Bronchial epithelial cell (primary cell): ENCODE measurements at regions not wholly inside any gene's neighbourhood (a gene's known extent, or its start where the extent isn't known, plus 50 kb on each side); places are given as distances from the start of the nearest gene placed in this dataset.
A peak's percentile ranks its signal among the peaks of the same experiment; 100 is the strongest.
"Not testable (repeated sequence)": the region's sequence is repeated elsewhere in the genome, so short reads cannot be mapped to it uniquely, and the experiment has no call there.

Source experiments
- DNase-seq: peaks from one replicate; pipeline ENCODE4 v3.0.0-alpha.2; 2010; ENCODE audit warnings: low read depth
- FAIRE-seq: peaks from 2 replicates; lab custom pipeline; 2011; peaks lifted over from hg19 to GRCh38; lab: Jason Lieb, UNC
- H3K27me3 ChIP-seq: 2 replicates; pipeline ENCODE4 v1.5.1; 2011; ENCODE audit warnings: low read length; ENCODE audit not compliant: control insufficient read depth, insufficient read depth
- H3K36me3 ChIP-seq: 2 replicates; pipeline ENCODE4 v1.5.1; 2011; ENCODE audit warnings: low read length; ENCODE audit not compliant: control insufficient read depth, insufficient read depth
- H3K4me3 ChIP-seq: 2 replicates; pipeline ENCODE4 v1.5.1; 2011; ENCODE audit warnings: mild to moderate bottlenecking, low read depth, low read length, control low read depth
- CTCF ChIP-seq: IDR thresholded peaks from 2 replicates; pipeline ENCODE4 v1.5.1; 2011; ENCODE audit warnings: mild to moderate bottlenecking, moderate library complexity, low read length, control low read depth, inconsistent platforms; ENCODE audit not compliant: insufficient read depth, severe bottlenecking

GRCh38 chr6:113684382-113684901, 172.7 kb upstream of the MARCKS start:
- DNase-seq (peak; percentile 96), FAIRE-seq (no peak)
- Histone ChIP-seq H3K4me3 (no peak overlapping the region), H3K27me3 (no peaks in the 10 kb centered on the region), H3K36me3 (no peaks in the 10 kb centered on the region)
- no peak for TF ChIP-seq CTCF

GRCh38 chr6:113686049-113686448, 171.1 kb upstream of the MARCKS start:
- Histone ChIP-seq H3K4me3 (no peak overlapping the region), H3K36me3 (no peaks in the 10 kb centered on the region), H3K27me3 (no peaks in the 10 kb centered on the region)
- no peak for FAIRE-seq
- DNase-seq = no peak
- no peak for TF ChIP-seq CTCF

GRCh38 chr6:113689620-113690019, 167.5 kb upstream of the MARCKS start:
- not testable (repeated sequence) for H3K27me3 ChIP-seq, H3K4me3 ChIP-seq, FAIRE-seq, H3K36me3 ChIP-seq
- peak; percentile 56 for DNase-seq
- TF ChIP-seq CTCF = peak; percentile 43

GRCh38 chr6:113690281-113691259, 166.6 kb upstream of the MARCKS start:
- no peak overlapping the region for H3K4me3 ChIP-seq
- H3K27me3 ChIP-seq = no peaks in the 10 kb centered on the region
- DNase-seq (peak; percentile 96), FAIRE-seq (no peak)
- TF ChIP-seq CTCF = no peak
- no peaks in the 10 kb centered on the region for H3K36me3 ChIP-seq

GRCh38 chr6:113691260-113691656, 165.9 kb upstream of the MARCKS start:
- no peak for TF ChIP-seq CTCF
- Histone ChIP-seq H3K4me3 (no peak overlapping the region), H3K27me3 (no peaks in the 10 kb centered on the region), H3K36me3 (no peaks in the 10 kb centered on the region)
- FAIRE-seq = no peak
- peak; percentile 47 for DNase-seq
